ENCODE measurements at regions not wholly inside any gene's neighbourhood (a gene's known extent, or its start where the extent isn't known, plus 50 kb on each side); places are given as distances from the start of the nearest gene placed in this dataset.

GRCh38 chr19:5224480-5224879, 116.1 kb downstream of the PTPRS start:
- H3K9me2 ChIP-seq (ENCODE audit: insufficient read depth, low read length), result no peaks in the 10 kb centered on the region
- H3K4me3 ChIP-seq (ENCODE audit: low read length), result no peak overlapping the region
- no peak for TF ChIP-seq SMC3 (conservative IDR thresholded peaks at IDR 0.05; ENCODE audit: poor library complexity)
- no peak for TF ChIP-seq CTCF (IDR thresholded peaks at IDR 0.05; ENCODE audit: poor library complexity, severe bottlenecking)
- no peak for TF ChIP-seq POLR2AphosphoS5 (IDR thresholded peaks at IDR 0.05)
- no peak for TF ChIP-seq REST (IDR thresholded peaks at IDR 0.05; ENCODE audit: borderline replicate concordance)
- no peak for TF ChIP-seq RAD21 (conservative IDR thresholded peaks at IDR 0.05)
- no peak for TF ChIP-seq EP300 (conservative IDR thresholded peaks at IDR 0.05; ENCODE audit: poor library complexity, severe bottlenecking)
- no peak for TF ChIP-seq EZH2 (IDR thresholded peaks at IDR 0.05; ENCODE audit: borderline replicate concordance, insufficient read depth, low read length, poor library complexity, severe bottlenecking)
- no peak for TF ChIP-seq TAF1 (IDR thresholded peaks at IDR 0.05; ENCODE audit: low read depth)
- no peak for TF ChIP-seq MXI1 (conservative IDR thresholded peaks at IDR 0.05; ENCODE audit: poor library complexity, severe bottlenecking)
- no peak overlapping the region for H3K4me2 ChIP-seq (ENCODE audit: low read length)
- H2AFZ ChIP-seq (ENCODE audit: low read depth, low read length), result no peak overlapping the region
- H3K79me2 ChIP-seq (replicated peaks; ENCODE audit: insufficient read depth, low read length), result no peaks in the 10 kb centered on the region
- H3K27ac ChIP-seq (ENCODE audit: low read length), result no peak overlapping the region
- H4K20me1 ChIP-seq (ENCODE audit: insufficient read depth), result no peaks in the 10 kb centered on the region
- H3K9ac ChIP-seq (ENCODE audit: low read length), result no peak overlapping the region
- no peaks in the 10 kb centered on the region for H3K27me3 ChIP-seq (ENCODE audit: insufficient read depth, low read depth, low read length)
- no peaks in the 10 kb centered on the region for H3F3A ChIP-seq (ENCODE audit: insufficient read depth, low read length, poor library complexity, severe bottlenecking)
- peaks cover 16% of the 10 kb centered on the region for H3K36me3 ChIP-seq (ENCODE audit: insufficient read depth, low read length)
- H3K9me3 ChIP-seq (ENCODE audit: low read length), result no peaks in the 10 kb centered on the region

GRCh38 chr19:5222821-5223321, 117.7 kb downstream of the PTPRS start:
- Histone ChIP-seq H2AFZ (ENCODE audit: low read depth, low read length) (no peak overlapping the region), H3K36me3 (ENCODE audit: insufficient read depth, low read length) (peaks cover 32% of the 10 kb centered on the region), H3K27ac (ENCODE audit: low read length) (no peak overlapping the region), H3K79me2 (replicated peaks; ENCODE audit: insufficient read depth, low read length) (no peaks in the 10 kb centered on the region), H3K4me2 (ENCODE audit: low read length) (no peak overlapping the region), H3K9me2 (ENCODE audit: insufficient read depth, low read length) (no peaks in the 10 kb centered on the region), H3K4me3 (ENCODE audit: low read length) (no peak overlapping the region), H3F3A (ENCODE audit: insufficient read depth, low read length, poor library complexity, severe bottlenecking) (no peaks in the 10 kb centered on the region), H3K9me3 (ENCODE audit: low read length) (no peaks in the 10 kb centered on the region), H3K9ac (ENCODE audit: low read length) (no peak overlapping the region), H3K27me3 (ENCODE audit: insufficient read depth, low read depth, low read length) (no peaks in the 10 kb centered on the region), H4K20me1 (ENCODE audit: insufficient read depth) (no peaks in the 10 kb centered on the region)
- TF ChIP-seq POLR2AphosphoS5 (IDR thresholded peaks at IDR 0.05) (no peak), TAF1 (IDR thresholded peaks at IDR 0.05; ENCODE audit: low read depth) (no peak), EZH2 (IDR thresholded peaks at IDR 0.05; ENCODE audit: borderline replicate concordance, insufficient read depth, low read length, poor library complexity, severe bottlenecking) (no peak), EP300 (conservative IDR thresholded peaks at IDR 0.05; ENCODE audit: poor library complexity, severe bottlenecking) (no peak), MXI1 (conservative IDR thresholded peaks at IDR 0.05; ENCODE audit: poor library complexity, severe bottlenecking) (no peak), REST (IDR thresholded peaks at IDR 0.05; ENCODE audit: borderline replicate concordance) (no peak), SMC3 (conservative IDR thresholded peaks at IDR 0.05; ENCODE audit: poor library complexity) (no peak), RAD21 (conservative IDR thresholded peaks at IDR 0.05) (no peak), CTCF (IDR thresholded peaks at IDR 0.05; ENCODE audit: poor library complexity, severe bottlenecking) (no peak)
